GM21423 (cell line): ENCODE measurements at regions not wholly inside any gene's neighbourhood (a gene's known extent, or its start where the extent isn't known, plus 50 kb on each side); places are given as distances from the start of the nearest gene placed in this dataset.

Source experiments
- ATAC-seq: cut with Tn5 transposase; IDR thresholded peaks from one replicate; pipeline ENCODE4 v1.9.1; 2021; ENCODE audit warnings: mild to moderate bottlenecking, moderate library complexity; ENCODE audit not compliant: unreplicated experiment

DNA sequence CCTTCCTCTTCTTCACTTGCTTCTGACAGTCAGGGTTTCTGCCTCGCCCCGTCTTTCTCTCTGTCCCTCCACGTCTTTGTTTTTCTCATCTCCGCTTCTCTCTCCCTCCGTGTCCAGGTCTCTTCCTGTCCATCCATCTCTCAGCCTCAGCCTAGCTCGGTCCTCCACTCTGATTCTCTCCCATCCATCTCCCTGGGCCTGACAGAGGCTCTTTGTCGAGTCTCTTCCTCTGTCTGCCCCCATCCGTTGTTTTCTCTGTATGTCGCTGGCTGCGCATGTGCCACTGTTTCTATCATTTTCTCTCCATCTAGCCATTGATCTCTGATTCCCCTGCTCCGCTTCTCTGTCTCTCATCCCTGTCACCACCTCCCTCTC is 328.9 kb upstream of the TBX3 start:
- no peak for ATAC-seq

- no peak for ATAC-seq
Observed at GRCh38 chr12:115011703-115012102, 327.7 kb upstream of the TBX3 start.

DNA sequence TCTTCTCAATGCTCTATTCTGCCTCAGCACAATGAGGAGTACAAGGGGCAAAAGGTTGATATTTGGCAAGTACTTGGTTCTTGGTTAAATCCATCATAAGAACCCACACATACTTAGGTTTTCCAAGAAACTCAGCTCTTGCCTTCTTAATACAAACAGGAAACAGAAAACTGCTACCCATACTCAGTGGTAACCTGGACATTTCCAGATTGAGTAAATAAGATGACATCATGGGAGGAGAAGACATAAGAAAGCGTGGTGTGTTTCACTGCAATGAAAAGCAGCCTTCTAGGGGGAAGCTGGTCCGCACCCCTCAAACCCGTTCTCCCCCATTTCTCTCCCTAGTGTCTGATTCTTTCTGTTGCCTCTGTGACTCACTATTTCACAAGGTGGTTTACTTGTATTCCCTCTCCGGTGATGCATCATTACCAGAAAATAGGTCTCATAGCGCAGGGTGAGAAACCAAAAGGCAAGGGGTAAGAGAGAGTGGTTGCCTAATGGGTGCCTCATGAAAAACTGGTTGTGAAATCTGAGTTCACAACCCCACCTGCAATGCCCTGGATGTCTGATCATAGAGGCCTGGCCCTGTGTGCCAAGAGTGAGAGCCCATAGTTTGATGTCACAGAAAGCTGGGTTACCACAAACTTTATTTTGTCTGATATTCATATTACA is 326.5 kb upstream of the TBX3 start:
- no peak for ATAC-seq

- no peak for ATAC-seq
Observed at GRCh38 chr12:115008929-115009328, 325.0 kb upstream of the TBX3 start.

DNA sequence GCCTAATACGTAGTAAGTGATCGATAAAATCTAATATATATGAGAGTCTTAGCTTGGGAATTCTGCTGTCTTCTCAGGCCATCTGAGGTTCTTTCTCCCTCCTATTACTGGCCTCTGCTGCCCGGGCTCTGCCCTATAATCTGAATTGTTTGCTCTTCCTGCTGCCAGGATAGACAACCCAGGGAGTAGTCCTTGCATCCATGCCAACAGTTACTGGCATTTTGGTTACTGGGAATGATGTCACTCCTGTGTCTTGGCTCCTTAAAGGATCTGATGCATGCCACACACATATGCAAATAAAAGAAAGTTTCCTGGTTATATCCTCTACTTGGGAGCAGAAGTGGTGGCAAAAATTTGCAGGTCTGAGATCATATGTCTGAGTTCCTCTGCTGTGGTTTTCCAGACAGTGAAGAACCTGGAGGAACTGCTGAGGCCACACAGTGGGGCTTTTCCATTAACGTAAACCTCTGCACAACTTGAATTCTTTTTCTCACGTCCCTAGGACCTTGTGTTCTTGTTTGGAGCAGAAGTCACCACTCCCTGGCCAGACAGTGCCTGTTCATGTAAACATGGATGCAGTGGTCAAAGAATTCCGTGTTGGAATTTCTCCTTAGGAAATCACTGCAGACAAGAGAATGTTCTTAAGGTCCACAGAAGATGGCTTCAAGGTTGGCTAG is 320.6 kb upstream of the TBX3 start:
- ATAC-seq: no peak

DNA sequence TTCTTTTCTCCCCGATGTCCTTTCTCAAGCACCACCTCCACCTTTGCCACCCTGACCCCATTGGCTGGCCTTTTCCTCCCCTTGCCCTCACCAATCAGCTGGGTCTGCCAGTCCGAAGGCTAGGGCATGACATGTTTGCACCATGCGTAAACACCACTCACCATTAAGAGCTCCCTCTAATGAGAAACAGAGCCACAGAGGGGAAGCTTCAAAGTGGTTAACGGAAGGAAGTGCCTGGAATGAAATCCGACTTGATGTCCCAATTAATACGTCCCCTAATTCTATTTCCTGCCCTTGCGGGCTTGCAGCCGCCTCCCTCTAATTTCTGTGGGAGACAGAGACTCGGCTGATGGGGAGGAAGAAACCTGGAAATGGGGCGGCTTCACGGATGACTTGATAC is 318.5 kb upstream of the TBX3 start:
- no peak for ATAC-seq

- ATAC-seq: no peak
Observed at GRCh38 chr12:115001571-115002180, 317.7 kb upstream of the TBX3 start.

- no peak for ATAC-seq
Observed at GRCh38 chr12:115000038-115000437, 316.1 kb upstream of the TBX3 start.

- no peak for ATAC-seq
Observed at GRCh38 chr12:114998750-114999128, 314.8 kb upstream of the TBX3 start.

DNA sequence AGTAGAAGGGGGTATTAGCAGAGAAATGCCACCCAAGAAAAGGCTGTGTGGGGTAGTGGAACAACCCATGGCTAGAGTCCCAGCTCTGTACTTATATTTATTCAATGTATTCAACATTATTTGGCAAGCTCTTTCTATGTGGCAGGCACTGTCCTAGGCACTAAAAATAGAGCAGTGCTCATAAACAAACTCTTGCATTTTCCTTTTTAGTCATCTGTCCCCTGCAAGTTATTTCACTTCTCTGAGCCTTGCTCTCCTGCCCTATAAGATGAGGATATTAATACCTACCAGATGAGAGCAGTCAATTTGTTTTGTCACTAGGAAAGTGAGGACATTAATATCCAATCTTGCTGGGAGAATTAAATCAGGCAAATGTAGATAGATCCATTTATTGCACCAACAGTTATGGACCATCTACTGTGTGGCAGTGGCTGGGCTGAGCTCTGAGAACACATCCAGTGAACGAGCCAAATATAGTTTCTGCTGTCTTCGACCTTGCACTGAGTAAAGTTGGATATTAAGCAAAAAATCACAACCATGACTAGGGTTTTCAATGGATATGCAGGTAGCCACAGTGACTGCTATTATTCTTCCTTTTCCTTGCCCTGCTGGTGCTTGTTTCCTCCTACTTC is 314.3 kb upstream of the TBX3 start:
- no peak for ATAC-seq

DNA sequence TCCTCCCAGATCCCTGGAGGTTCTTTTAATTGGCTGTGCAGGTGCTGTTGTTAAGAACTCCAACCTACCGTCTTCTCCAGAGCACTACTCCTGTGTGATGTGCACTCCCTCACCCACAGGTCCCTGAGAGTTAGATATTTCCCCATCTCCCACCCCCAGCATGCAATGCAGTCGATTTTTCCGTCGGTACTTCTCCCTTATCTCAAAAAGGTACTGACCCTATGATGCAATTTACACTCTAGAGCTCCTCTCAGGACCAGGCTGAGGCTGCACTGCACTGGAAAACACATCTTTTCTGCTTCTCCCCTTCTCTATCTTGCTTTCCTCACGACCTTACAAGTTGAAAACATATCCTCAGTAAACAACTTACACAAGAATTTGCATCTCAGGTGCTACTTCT is 312.4 kb upstream of the TBX3 start:
- ATAC-seq: no peak

GRCh38 chr12:114995891-114996290 is 311.9 kb upstream of the TBX3 start:
- no peak for ATAC-seq

DNA sequence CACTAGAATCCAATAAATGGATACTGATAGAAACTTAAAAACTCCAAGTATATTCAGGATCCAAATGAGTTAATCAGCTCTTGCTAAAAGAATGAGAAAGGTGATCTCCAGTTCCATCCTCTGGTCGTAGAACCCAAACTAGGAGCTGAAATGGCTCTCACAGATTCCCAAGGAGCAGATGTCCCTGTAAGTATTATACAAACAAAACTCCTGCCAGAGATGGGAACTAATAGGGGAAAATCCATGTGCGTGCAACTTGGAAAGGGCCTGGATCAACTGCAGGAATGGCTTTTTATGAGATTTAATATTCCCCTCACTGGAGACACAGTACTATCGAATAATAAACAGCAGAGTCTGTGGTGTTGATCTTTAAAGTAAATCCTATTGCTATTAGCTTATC is 309.2 kb upstream of the TBX3 start:
- no peak for ATAC-seq

DNA sequence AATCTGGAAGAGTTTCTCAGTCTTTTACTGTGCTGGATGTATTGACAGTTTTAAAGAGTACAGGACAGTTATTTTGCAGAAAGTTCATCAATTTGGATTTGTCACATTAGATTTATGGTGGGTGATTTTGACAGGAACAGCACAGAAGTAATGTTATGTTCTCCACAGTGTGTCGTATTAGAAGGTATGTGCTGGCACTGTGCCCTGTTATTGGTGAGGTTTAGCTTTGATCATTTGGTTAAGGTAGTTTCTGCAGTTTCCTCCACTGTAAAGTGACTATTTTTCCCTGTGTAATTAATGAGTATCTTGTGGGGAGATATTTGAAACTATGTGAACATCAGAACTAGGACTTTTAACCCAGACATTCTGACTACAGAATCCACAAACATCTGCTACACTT is 308.5 kb upstream of the TBX3 start:
- no peak for ATAC-seq

GRCh38 chr12:114990381-114990780 is 306.4 kb upstream of the TBX3 start:
- no peak for ATAC-seq

GRCh38 chr12:114986849-114987248 is 302.9 kb upstream of the TBX3 start:
- ATAC-seq: no peak

- ATAC-seq: no peak
Observed at GRCh38 chr12:114986178-114986714, 302.3 kb upstream of the TBX3 start.

GRCh38 chr12:114984634-114985061 is 300.7 kb upstream of the TBX3 start:
- no peak for ATAC-seq

DNA sequence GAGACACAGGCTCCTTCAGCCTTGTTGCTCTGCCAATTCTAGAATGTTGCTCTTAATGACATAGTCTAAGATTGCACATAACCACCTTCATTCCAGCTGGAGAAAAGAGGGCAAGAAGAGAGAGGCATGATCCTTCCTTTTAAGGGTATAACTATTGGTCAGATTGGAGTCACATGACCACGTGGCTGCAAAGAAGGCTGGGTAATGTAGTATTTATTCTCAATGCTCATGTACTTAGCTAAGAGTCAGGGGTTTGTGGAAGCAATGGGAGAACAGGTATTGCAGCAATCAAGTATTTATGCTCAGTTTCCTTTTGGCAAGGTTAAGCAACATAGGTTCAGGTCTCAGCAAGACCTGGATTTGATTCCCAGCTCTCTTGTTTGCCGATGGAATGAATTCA is 298.8 kb upstream of the TBX3 start:
- ATAC-seq: no peak

- no peak for ATAC-seq
Observed at GRCh38 chr12:114981036-114981435, 297.1 kb upstream of the TBX3 start.

DNA sequence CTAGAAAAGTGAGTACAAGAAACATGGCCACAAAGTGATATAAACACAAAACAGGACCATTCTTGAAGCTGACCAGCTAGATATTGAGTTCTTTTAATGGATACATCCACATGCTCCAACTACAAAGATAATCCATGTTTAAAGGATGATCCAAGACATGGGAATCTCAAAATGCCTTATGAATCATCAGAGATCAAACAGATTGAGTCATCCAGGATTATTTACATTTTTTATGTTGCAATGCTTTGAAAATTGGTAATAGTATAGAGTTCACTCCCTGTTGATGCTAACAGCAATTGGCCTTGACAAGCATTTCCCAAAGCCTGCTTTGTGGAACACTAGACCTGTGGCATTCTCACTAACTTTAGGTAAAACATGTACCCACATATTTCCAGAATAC is 293.0 kb upstream of the TBX3 start:
- no peak for ATAC-seq

- ATAC-seq: no peak
Observed at GRCh38 chr12:114976372-114976771, 292.4 kb upstream of the TBX3 start.
